Upper lobe of left lung (tissue), 6 donors: ENCODE measurements at regions not wholly inside any gene's neighbourhood (a gene's known extent, or its start where the extent isn't known, plus 50 kb on each side); places are given as distances from the start of the nearest gene placed in this dataset.

Source experiments
- ATAC-seq, 2 donors: fragments of 200-7000 bp; cut with Tn5 transposase; one replicate each; pipeline ENCODE4 v1.9.1; 2022; ENCODE audit warnings: mild to moderate bottlenecking in 2 of 2, moderate library complexity in 2 of 2; ENCODE audit not compliant: low FRiP score in 2 of 2
- DNase-seq, 2 donors: peaks; one replicate each; pipeline ENCODE4 v3.0.0-alpha.2; 2019 to 2020
- H3K27ac ChIP-seq, 4 donors: fragments of 200-600 bp; sonication (generic); one replicate each; pipeline ENCODE4 v1.5.1; 2016 to 2019
- H3K27me3 ChIP-seq, 4 donors: fragments of 200-600 bp; sonication (generic); one replicate each; pipeline ENCODE4 v1.5.1; 2017 to 2019
- H3K36me3 ChIP-seq, 4 donors: fragments of 200-600 bp; sonication (generic); one replicate each; pipeline ENCODE4 v1.5.1; 2016 to 2019
- H3K4me1 ChIP-seq, 4 donors: fragments of 200-600 bp; sonication (generic); one replicate each; pipeline ENCODE4 v1.5.1; 2018 to 2019
- H3K4me3 ChIP-seq, 4 donors: fragments of 200-600 bp; sonication (generic); one replicate each; pipeline ENCODE4 v1.5.1; 2017 to 2019; ENCODE audit warnings: mild to moderate bottlenecking in 2 of 4, moderate library complexity in 1 of 4
- H3K9me3 ChIP-seq, 4 donors: fragments of 200-600 bp; sonication (generic); one replicate each; pipeline ENCODE4 v1.5.1; 2018 to 2019
- EP300 ChIP-seq, 4 donors: sonication (generic); formaldehyde crosslinking; IDR thresholded peaks; one replicate each; pipeline ENCODE4 v1.5.1; 2017; ENCODE audit warnings: antibody characterized with exemption in 4 of 4, control low read depth in 2 of 4
- POLR2A ChIP-seq, 4 donors: fragments of 450-650 bp; IDR thresholded peaks; one replicate each; pipeline ENCODE4 v1.5.1; 2016 to 2017; ENCODE audit warnings: antibody characterized with exemption in 4 of 4, mild to moderate bottlenecking in 2 of 4
- POLR2AphosphoS5 ChIP-seq, 2 donors: sonication (generic); formaldehyde crosslinking; IDR thresholded peaks; one replicate each; pipeline ENCODE4 v1.5.1; 2017; ENCODE audit warnings: antibody characterized with exemption in 2 of 2
- WGBS, 2 donors: methylation state at CpG; one replicate each; pipeline ENCODE4 v1.1.5; 2017 to 2018; 5-methylcytosine and 5-hydroxymethylcytosine counted together
- TF ChIP-seq, protein P1 (sequence below), 6 experiments: fragments of 450-650 bp in 4 of 6; fragments of 200-600 bp in 2 of 6; sonication (generic) in 2 of 6; IDR thresholded peaks; one replicate each; pipeline ENCODE4 v1.5.1; 2016 to 2019; ENCODE audit warnings: antibody characterized with exemption in 6 of 6
- donor health status: DM: no; HTN: no; CAD: no; lungs with moderate emphysema.
- donor health status: DM: no; HTN: yes; CAD: no; lungs with severe emphysema.

- ATAC-seq (no peak), DNase-seq (peak in 1 of 2 donors; percentile 3)
- Histone ChIP-seq H3K27ac (no peak overlapping the region), H3K36me3 (no peaks in the 10 kb centered on the region), H3K4me3 (no peak overlapping the region), H3K9me3 (no peaks in the 10 kb centered on the region), H3K4me1 (peaks cover 0 to 6% (median 2%) of the 10 kb centered on the region in 4 donors), H3K27me3 (no peaks in the 10 kb centered on the region)
- 89 to 97% methylated on average over 3 to 7 of the region's 7 CpGs for WGBS, 2 donors
- no peak for TF ChIP-seq EP300 (IDR thresholded peaks at IDR 0.05)
- TF ChIP-seq, protein P1, sequence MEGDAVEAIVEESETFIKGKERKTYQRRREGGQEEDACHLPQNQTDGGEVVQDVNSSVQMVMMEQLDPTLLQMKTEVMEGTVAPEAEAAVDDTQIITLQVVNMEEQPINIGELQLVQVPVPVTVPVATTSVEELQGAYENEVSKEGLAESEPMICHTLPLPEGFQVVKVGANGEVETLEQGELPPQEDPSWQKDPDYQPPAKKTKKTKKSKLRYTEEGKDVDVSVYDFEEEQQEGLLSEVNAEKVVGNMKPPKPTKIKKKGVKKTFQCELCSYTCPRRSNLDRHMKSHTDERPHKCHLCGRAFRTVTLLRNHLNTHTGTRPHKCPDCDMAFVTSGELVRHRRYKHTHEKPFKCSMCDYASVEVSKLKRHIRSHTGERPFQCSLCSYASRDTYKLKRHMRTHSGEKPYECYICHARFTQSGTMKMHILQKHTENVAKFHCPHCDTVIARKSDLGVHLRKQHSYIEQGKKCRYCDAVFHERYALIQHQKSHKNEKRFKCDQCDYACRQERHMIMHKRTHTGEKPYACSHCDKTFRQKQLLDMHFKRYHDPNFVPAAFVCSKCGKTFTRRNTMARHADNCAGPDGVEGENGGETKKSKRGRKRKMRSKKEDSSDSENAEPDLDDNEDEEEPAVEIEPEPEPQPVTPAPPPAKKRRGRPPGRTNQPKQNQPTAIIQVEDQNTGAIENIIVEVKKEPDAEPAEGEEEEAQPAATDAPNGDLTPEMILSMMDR (IDR thresholded peaks at IDR 0.05): no peak
- TF ChIP-seq POLR2AphosphoS5 (IDR thresholded peaks at IDR 0.05): no peak
- TF ChIP-seq POLR2A (IDR thresholded peaks at IDR 0.05): no peak
These were observed 304.2 kb downstream of the ENC1 start for GRCh38 chr5:74336297-74336696.

DNA sequence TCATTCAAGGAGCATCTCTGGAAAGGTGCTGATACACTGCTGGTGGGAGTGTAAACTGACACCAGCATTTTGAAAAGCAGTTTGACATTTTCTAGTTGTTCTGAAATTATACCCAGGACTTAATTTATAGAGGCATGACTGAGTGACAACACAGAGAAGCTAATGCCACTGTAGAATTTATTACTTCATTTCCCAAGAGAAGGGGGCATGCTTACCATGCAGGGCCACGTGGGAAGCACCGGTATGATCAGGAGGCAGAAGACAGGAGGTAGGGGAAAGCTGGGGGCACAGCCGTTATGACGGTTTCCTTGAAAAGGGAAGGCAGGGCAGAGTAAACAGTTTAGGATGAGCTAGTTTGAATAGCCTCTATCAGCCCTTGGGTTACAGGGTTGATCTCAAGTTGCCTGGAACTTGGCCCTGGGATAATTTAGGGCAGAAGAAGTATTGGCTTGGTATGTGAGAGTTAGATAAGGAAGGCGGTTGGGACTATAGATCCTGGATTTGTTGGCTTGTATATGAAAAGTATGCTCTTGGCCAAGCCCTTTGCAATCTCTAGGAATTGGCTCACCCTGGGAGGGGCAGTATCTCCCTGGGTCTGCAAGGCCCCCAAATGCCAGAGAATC lies 305.7 kb downstream of the ENC1 start:
- ATAC-seq (no peak), DNase-seq (no peak)
- WGBS, 2 donors: 60 to 67% methylated on average over 5 of the region's 5 CpGs
- peaks cover 0 to 6% (median 2%) of the 10 kb centered on the region in 4 donors for H3K4me1 ChIP-seq
- no peak overlapping the region for H3K4me3 ChIP-seq
- H3K36me3 ChIP-seq: no peaks in the 10 kb centered on the region
- no peaks in the 10 kb centered on the region for H3K9me3 ChIP-seq
- TF ChIP-seq EP300 (IDR thresholded peaks at IDR 0.05) (no peak), POLR2AphosphoS5 (IDR thresholded peaks at IDR 0.05) (no peak), POLR2A (IDR thresholded peaks at IDR 0.05) (no peak)
- TF ChIP-seq, protein P1 (IDR thresholded peaks at IDR 0.05): no peak
- H3K27ac ChIP-seq: no peak overlapping the region
- no peaks in the 10 kb centered on the region for H3K27me3 ChIP-seq

DNA sequence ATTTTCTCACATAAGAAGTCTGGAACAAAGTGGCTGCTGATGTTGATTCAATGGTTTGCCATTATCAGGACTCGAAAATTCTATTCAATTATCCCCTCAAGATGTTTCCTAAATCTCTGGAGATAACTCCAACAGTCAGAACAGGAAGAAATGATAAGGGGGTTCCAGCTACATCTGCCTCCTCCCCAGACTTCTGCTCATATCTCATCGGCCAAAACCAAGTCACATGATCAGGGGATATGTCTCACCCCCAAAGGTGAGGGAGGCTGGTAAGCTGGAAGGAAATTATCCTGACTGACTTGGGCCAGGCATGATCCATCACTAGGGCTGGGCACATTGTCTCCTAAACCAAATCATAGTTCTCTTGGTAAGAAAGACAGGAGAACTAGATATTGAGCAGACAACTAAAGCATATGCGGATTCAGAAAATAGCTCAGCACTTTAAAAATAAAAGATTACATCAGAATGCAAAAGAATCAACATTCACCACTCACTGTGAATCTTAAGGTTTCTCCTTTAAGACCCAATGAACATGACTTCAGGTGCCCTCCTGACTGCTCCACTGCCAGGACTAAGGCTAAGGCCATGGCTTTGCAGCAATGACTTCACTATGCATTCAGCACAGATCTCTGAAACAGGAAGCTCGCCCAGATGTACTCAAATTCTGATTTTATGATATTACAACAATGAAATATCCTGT lies 306.3 kb downstream of the ENC1 start:
- 51 to 63% methylated on average over 4 of the region's 4 CpGs for WGBS, 2 donors
- Histone ChIP-seq H3K27ac (no peak overlapping the region), H3K4me1 (peaks cover 0 to 6% (median 2%) of the 10 kb centered on the region in 4 donors), H3K27me3 (no peaks in the 10 kb centered on the region), H3K4me3 (no peak overlapping the region), H3K9me3 (no peaks in the 10 kb centered on the region), H3K36me3 (no peaks in the 10 kb centered on the region)
- ATAC-seq (no peak), DNase-seq (no peak)
- TF ChIP-seq POLR2A (IDR thresholded peaks at IDR 0.05) (no peak), EP300 (IDR thresholded peaks at IDR 0.05) (peak in 1 of 4 donors; percentile 20)

GRCh38 chr5:74333430-74333829 lies 307.1 kb downstream of the ENC1 start:
- no peak for ATAC-seq
- Histone ChIP-seq H3K27me3 (no peaks in the 10 kb centered on the region), H3K4me3 (no peak overlapping the region), H3K36me3 (no peaks in the 10 kb centered on the region), H3K9me3 (no peaks in the 10 kb centered on the region), H3K27ac (no peak overlapping the region), H3K4me1 (peaks cover 0 to 6% (median 2%) of the 10 kb centered on the region in 4 donors)
- DNase-seq: no peak
- TF ChIP-seq POLR2AphosphoS5 (IDR thresholded peaks at IDR 0.05) (no peak), EP300 (IDR thresholded peaks at IDR 0.05) (no peak), POLR2A (IDR thresholded peaks at IDR 0.05) (no peak)
- TF ChIP-seq, protein P1 (IDR thresholded peaks at IDR 0.05): no peak

DNA sequence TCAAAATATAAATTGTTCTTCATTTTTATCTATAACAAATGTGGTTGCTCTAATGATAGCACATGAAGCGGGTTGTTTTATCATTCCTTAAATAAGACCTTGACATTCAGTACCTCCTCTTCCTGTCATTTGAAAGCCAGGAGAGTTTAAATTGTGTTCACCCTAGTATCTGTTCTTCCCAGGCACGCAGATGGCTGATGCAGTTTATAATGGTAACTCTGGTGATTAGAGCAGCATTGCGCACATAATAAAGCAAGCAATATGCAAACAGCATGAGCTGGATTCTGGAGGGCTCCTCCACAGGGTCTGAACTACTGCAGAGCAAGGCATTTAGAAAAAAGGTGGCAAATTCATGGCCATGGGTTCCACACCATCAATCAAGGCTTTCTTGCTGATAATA lies 307.8 kb downstream of the ENC1 start:
- TF ChIP-seq EP300 (IDR thresholded peaks at IDR 0.05) (no peak), POLR2A (IDR thresholded peaks at IDR 0.05) (no peak), POLR2AphosphoS5 (IDR thresholded peaks at IDR 0.05) (no peak)
- TF ChIP-seq, protein P1 (IDR thresholded peaks at IDR 0.05): no peak
- no peaks in the 10 kb centered on the region for H3K36me3 ChIP-seq
- H3K4me1 ChIP-seq: peaks cover 0 to 6% (median 2%) of the 10 kb centered on the region in 4 donors
- ATAC-seq (no peak), DNase-seq (no peak)
- 67 to 72% methylated on average over 3 of the region's 3 CpGs for WGBS, 2 donors
- no peak overlapping the region for H3K27ac ChIP-seq
- H3K9me3 ChIP-seq: no peaks in the 10 kb centered on the region
- no peak overlapping the region for H3K4me3 ChIP-seq
- H3K27me3 ChIP-seq: no peaks in the 10 kb centered on the region
